Transverse colon (tissue), 3 donors: ENCODE measurements at regions not wholly inside any gene's neighbourhood (a gene's known extent, or its start where the extent isn't known, plus 50 kb on each side); places are given as distances from the start of the nearest gene placed in this dataset.

Source experiments
- EP300 ChIP-seq: sonication (generic); formaldehyde crosslinking; IDR thresholded peaks from one replicate; pipeline ENCODE4 v1.6.1; 2017; ENCODE audit warnings: antibody characterized with exemption, low read depth
- TF ChIP-seq, protein P1 (sequence below), 5 experiments: fragments of 200-600 bp in 3 of 5; fragments of 450-650 bp in 2 of 5; sonication (generic) in 3 of 5; IDR thresholded peaks; 1 replicate in 2 of 5; 2 replicates in 3 of 5; pipeline ENCODE4 v1.5.1; 2016 to 2017; ENCODE audit warnings: antibody characterized with exemption in 5 of 5, inconsistent platforms in 3 of 5, mild to moderate bottlenecking in 2 of 5, moderate library complexity in 1 of 5

DNA sequence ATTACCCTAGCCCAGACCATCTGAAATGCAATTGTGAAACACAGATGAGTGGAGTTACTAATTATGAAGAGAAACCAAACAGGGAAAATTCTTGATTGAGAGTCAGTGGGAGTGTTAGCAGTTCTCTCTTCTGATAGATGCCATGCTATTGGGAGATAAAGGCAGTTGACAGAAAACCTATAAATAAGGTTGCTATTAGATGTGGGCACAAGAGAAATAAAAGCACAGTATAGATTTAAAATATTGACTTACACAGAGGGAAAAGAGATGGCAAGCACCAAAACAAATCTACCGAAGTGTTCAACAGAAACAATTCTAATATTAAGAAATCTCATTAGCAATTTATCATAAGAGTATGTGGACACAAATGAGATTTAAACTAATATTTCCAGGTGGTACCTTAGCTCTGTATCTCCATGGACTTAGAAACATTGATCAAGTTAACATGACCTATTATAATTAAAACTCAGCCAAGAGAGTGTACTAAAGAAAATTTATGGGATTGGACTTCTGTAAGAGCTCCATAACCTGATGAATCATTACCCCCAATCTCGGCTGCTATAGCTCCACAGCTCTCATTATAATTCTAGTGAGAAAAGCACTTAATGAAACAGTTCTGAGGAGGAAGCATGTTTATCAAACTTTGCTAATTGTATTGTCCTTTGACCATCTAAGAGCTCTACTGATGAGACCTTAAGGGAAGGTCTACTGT lies 665.0 kb upstream of the RIOK2 start:
- no peak for TF ChIP-seq EP300
- TF ChIP-seq, protein P1, sequence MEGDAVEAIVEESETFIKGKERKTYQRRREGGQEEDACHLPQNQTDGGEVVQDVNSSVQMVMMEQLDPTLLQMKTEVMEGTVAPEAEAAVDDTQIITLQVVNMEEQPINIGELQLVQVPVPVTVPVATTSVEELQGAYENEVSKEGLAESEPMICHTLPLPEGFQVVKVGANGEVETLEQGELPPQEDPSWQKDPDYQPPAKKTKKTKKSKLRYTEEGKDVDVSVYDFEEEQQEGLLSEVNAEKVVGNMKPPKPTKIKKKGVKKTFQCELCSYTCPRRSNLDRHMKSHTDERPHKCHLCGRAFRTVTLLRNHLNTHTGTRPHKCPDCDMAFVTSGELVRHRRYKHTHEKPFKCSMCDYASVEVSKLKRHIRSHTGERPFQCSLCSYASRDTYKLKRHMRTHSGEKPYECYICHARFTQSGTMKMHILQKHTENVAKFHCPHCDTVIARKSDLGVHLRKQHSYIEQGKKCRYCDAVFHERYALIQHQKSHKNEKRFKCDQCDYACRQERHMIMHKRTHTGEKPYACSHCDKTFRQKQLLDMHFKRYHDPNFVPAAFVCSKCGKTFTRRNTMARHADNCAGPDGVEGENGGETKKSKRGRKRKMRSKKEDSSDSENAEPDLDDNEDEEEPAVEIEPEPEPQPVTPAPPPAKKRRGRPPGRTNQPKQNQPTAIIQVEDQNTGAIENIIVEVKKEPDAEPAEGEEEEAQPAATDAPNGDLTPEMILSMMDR (IDR thresholded peaks at IDR 0.05): no peak
